Panc1 (cell line): ENCODE measurements at regions not wholly inside any gene's neighbourhood (a gene's known extent, or its start where the extent isn't known, plus 50 kb on each side); places are given as distances from the start of the nearest gene placed in this dataset.

ENCODE experiments used
- ATAC-seq: fragments of 200-7000 bp; cut with Tn5 transposase; 2 replicates; pipeline ENCODE4 v1.9.1; 2020; ENCODE audit warnings: mild to moderate bottlenecking, moderate library complexity
- BruUV-seq: library from RNA; stranded (reverse); fragments of 400-500 nt; replicated peaks from 2 replicates; lab custom pipeline; 2021; lab: Mats Ljungman, UMichigan
- CTCF ChIA-PET: fragments of 300-600 bp; sonication (Branson Sonifier 250); formaldehyde crosslinking; loops from one replicate; lab custom pipeline; 2022; ENCODE audit warnings: antibody characterized with exemption; lab: Charles Lee
- POLR2A ChIA-PET: fragments of 300-600 bp; sonication (Branson Sonifier 250); formaldehyde crosslinking; loops from one replicate; lab custom pipeline; 2022; ENCODE audit warnings: antibody characterized with exemption; lab: Charles Lee
- DNase-seq: peaks from one replicate; pipeline ENCODE4 v3.0.0-alpha.2; 2010; ENCODE audit warnings: low read depth, low spot score
- H3K27ac ChIP-seq: 2 replicates; pipeline ENCODE4 v1.5.1; 2011; ENCODE audit warnings: mild to moderate bottlenecking, low read length, inconsistent platforms
- H3K27me3 ChIP-seq: fragments of 200-500 bp; sonication (Bioruptor generic); 2 replicates; pipeline ENCODE4 v1.6.0; 2014; ENCODE audit warnings: low read length, inconsistent platforms; ENCODE audit not compliant: control insufficient read depth, insufficient read depth
- H3K36me3 ChIP-seq: fragments of 200-500 bp; sonication (Bioruptor generic); 2 replicates; pipeline ENCODE4 v1.5.1; 2014; ENCODE audit warnings: inconsistent platforms, mild to moderate bottlenecking, low read length, moderate library complexity; ENCODE audit not compliant: control insufficient read depth, insufficient read depth
- H3K4me1 ChIP-seq: 2 replicates; pipeline ENCODE4 v1.5.1; 2011; ENCODE audit warnings: inconsistent platforms, mild to moderate bottlenecking, low read length, moderate library complexity; ENCODE audit not compliant: control insufficient read depth, insufficient read depth
- H3K4me3 ChIP-seq, 2 experiments: 2 replicates each; pipeline ENCODE4 v1.5.1; 2011 to 2012; ENCODE audit warnings: low read depth in 2 of 2, low read length in 2 of 2, mild to moderate bottlenecking in 2 of 2, inconsistent platforms in 1 of 2, moderate library complexity in 1 of 2
- H3K9me3 ChIP-seq: fragments of 200-500 bp; sonication (Bioruptor generic); 2 replicates; pipeline ENCODE4 v1.5.1; 2014; ENCODE audit warnings: low read depth, mild to moderate bottlenecking, inconsistent platforms, low read length, moderate library complexity; ENCODE audit not compliant: control insufficient read depth, insufficient read depth
- POLR2AphosphoS5 ChIP-seq: IDR thresholded peaks from 2 replicates; pipeline ENCODE4 v1.6.1; 2012; ENCODE audit warnings: mild to moderate bottlenecking, low read depth, low read length, moderate library complexity
- SIN3A ChIP-seq: IDR thresholded peaks from 2 replicates; pipeline ENCODE4 v1.6.1; 2012; ENCODE audit warnings: low read depth, mild to moderate bottlenecking, low read length, moderate library complexity, borderline replicate concordance; ENCODE audit not compliant: insufficient read depth
- TCF7L2 ChIP-seq: IDR thresholded peaks from 2 replicates; pipeline ENCODE4 v1.6.1; 2011; ENCODE audit warnings: mild to moderate bottlenecking, low read depth, low read length, inconsistent platforms
- in situ Hi-C: cut with HindIII; loops from 2 replicates; pipeline ENCODE4 v1.10.0; 2016; ENCODE audit warnings: low sequenced_read_pairs, low pct_unique_long_range_greater_than_20kb
- intact Hi-C: fragments of 100-400 bp; cut with micrococcal nuclease; formaldehyde crosslinking; loops from one replicate; pipeline ENCODE4 v1.10.0; 2022; ENCODE audit not compliant: unreplicated experiment
- TF ChIP-seq, protein P1 (sequence below), 2 experiments: IDR thresholded peaks; 2 replicates each; pipeline ENCODE4 v1.6.1; 2011 to 2012; ENCODE audit warnings: low read depth in 2 of 2, control low read depth in 1 of 2, low read length in 1 of 2, mild to moderate bottlenecking in 1 of 2, moderate library complexity in 1 of 2; ENCODE audit not compliant: insufficient read depth in 1 of 2
- TF ChIP-seq, protein P2 (sequence below): fragments of 450-650 bp; IDR thresholded peaks from 2 replicates; pipeline ENCODE4 v1.5.1; 2017; ENCODE audit warnings: mild to moderate bottlenecking

DNA sequence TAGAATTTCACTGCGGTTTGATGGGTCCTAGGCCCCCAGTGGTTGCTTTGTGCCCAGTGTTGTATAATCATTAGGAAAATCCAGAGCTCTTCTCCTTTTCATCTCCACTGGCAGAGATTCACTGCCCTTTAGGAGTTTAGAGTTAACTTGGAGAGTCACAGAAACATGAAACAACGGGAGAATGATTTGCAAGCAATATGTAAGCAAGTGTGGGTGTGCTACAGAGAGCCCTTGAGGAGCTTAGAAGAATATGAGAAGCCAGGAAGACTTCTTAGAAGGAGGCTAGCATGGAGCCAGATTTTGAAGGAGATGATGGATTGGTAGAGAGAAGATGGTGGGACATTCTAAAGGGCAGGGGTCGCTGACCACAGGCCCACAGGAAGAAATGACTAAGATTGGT, 327.3 kb downstream of the ZNF326 start:
- ATAC-seq, result no peak
- Histone ChIP-seq H3K4me1 (no peaks in the 10 kb centered on the region), H3K4me3 (no peak overlapping the region), H3K27ac (no peak overlapping the region), H3K9me3 (no peaks in the 10 kb centered on the region), H3K36me3 (no peaks in the 10 kb centered on the region), H3K27me3 (no peaks in the 10 kb centered on the region; the same call in 1 of the 2 replicates)
- no peak for DNase-seq
- in situ Hi-C loops, result no loop called here
- POLR2A ChIA-PET, result no interaction called here
- intact Hi-C loops, result no loop called here
- no TSS peak for BruUV-seq
- no peak for TF ChIP-seq POLR2AphosphoS5
- TF ChIP-seq SIN3A, result no peak
- TF ChIP-seq, protein P1, sequence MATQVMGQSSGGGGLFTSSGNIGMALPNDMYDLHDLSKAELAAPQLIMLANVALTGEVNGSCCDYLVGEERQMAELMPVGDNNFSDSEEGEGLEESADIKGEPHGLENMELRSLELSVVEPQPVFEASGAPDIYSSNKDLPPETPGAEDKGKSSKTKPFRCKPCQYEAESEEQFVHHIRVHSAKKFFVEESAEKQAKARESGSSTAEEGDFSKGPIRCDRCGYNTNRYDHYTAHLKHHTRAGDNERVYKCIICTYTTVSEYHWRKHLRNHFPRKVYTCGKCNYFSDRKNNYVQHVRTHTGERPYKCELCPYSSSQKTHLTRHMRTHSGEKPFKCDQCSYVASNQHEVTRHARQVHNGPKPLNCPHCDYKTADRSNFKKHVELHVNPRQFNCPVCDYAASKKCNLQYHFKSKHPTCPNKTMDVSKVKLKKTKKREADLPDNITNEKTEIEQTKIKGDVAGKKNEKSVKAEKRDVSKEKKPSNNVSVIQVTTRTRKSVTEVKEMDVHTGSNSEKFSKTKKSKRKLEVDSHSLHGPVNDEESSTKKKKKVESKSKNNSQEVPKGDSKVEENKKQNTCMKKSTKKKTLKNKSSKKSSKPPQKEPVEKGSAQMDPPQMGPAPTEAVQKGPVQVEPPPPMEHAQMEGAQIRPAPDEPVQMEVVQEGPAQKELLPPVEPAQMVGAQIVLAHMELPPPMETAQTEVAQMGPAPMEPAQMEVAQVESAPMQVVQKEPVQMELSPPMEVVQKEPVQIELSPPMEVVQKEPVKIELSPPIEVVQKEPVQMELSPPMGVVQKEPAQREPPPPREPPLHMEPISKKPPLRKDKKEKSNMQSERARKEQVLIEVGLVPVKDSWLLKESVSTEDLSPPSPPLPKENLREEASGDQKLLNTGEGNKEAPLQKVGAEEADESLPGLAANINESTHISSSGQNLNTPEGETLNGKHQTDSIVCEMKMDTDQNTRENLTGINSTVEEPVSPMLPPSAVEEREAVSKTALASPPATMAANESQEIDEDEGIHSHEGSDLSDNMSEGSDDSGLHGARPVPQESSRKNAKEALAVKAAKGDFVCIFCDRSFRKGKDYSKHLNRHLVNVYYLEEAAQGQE (IDR thresholded peaks at IDR 0.05; ENCODE audit: insufficient read depth in 1 of 2, low read depth in 2 of 2, low read length in 1 of 2), result no peak
- TF ChIP-seq TCF7L2, result no peak
- TF ChIP-seq, protein P2, sequence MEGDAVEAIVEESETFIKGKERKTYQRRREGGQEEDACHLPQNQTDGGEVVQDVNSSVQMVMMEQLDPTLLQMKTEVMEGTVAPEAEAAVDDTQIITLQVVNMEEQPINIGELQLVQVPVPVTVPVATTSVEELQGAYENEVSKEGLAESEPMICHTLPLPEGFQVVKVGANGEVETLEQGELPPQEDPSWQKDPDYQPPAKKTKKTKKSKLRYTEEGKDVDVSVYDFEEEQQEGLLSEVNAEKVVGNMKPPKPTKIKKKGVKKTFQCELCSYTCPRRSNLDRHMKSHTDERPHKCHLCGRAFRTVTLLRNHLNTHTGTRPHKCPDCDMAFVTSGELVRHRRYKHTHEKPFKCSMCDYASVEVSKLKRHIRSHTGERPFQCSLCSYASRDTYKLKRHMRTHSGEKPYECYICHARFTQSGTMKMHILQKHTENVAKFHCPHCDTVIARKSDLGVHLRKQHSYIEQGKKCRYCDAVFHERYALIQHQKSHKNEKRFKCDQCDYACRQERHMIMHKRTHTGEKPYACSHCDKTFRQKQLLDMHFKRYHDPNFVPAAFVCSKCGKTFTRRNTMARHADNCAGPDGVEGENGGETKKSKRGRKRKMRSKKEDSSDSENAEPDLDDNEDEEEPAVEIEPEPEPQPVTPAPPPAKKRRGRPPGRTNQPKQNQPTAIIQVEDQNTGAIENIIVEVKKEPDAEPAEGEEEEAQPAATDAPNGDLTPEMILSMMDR, result no peak
- CTCF ChIA-PET, result no interaction called here

DNA sequence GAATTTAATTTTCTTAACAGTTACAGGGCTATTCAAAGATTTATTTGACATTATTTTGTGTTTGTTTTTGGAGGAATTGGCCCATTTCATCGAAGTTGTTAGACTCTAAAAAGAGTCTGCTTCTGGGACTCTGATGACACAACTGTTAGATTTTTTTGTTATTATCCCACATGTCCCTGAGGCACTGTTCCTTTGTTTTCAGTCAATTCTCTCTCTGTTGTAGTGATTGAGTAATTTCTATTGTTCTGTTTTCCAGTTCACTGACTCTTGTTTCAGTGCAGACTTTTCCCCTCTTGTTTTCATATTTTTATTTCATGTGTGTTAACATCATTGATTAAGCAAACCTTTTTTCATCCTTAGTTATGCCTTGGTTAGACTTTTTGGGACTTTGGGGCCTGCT, 325.0 kb downstream of the ZNF326 start:
- DNase-seq (no peak), ATAC-seq (no peak)
- in situ Hi-C loops, result no loop called here
- POLR2A ChIA-PET, result no interaction called here
- CTCF ChIA-PET, result no interaction called here
- Histone ChIP-seq H3K27ac (no peak overlapping the region), H3K36me3 (no peaks in the 10 kb centered on the region), H3K4me3 (no peak overlapping the region), H3K27me3 (no peaks in the 10 kb centered on the region), H3K4me1 (no peaks in the 10 kb centered on the region), H3K9me3 (no peaks in the 10 kb centered on the region)
- intact Hi-C loops, result no loop called here
- no TSS peak for BruUV-seq
- TF ChIP-seq, protein P2, result no peak
- TF ChIP-seq SIN3A, result no peak
- TF ChIP-seq, protein P1 (IDR thresholded peaks at IDR 0.05; ENCODE audit: insufficient read depth in 1 of 2, low read depth in 2 of 2, low read length in 1 of 2), result no peak
- no peak for TF ChIP-seq POLR2AphosphoS5
- no peak for TF ChIP-seq TCF7L2
